GM20000 (cell line): ENCODE measurements at regions not wholly inside any gene's neighbourhood (a gene's known extent, or its start where the extent isn't known, plus 50 kb on each side); places are given as distances from the start of the nearest gene placed in this dataset.

Experiments used
- DNase-seq: peaks from one replicate; pipeline ENCODE4 v3.0.0; 2012; ENCODE audit warnings: low spot score
- TF ChIP-seq, protein P1 (sequence below): IDR thresholded peaks from 2 replicates; pipeline ENCODE4 v1.5.1; 2012; ENCODE audit warnings: mild to moderate bottlenecking, control low read depth; ENCODE audit errors: extremely low read depth, missing control alignments

DNA sequence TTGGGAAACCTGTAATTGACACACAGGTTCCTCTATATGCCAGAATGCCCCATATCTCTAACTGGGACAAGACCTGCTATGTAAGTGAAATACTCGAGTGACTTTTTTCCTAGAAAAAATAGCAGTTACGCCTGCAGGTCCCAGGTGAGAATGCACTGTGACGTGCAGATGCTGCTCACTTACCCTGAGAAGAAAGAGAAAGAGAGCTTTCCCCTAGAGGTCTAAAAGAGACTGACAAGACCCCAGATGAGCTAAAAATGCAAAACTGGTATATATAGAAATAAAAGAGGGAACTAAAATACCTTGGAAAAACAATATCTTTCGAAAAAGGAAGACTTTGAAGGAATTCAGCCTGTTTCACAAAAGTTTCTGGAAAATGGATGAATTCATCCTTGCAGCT lies 383.0 kb upstream of the DCC start:
- TF ChIP-seq, protein P1, sequence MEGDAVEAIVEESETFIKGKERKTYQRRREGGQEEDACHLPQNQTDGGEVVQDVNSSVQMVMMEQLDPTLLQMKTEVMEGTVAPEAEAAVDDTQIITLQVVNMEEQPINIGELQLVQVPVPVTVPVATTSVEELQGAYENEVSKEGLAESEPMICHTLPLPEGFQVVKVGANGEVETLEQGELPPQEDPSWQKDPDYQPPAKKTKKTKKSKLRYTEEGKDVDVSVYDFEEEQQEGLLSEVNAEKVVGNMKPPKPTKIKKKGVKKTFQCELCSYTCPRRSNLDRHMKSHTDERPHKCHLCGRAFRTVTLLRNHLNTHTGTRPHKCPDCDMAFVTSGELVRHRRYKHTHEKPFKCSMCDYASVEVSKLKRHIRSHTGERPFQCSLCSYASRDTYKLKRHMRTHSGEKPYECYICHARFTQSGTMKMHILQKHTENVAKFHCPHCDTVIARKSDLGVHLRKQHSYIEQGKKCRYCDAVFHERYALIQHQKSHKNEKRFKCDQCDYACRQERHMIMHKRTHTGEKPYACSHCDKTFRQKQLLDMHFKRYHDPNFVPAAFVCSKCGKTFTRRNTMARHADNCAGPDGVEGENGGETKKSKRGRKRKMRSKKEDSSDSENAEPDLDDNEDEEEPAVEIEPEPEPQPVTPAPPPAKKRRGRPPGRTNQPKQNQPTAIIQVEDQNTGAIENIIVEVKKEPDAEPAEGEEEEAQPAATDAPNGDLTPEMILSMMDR: no peak
- DNase-seq: no peak

DNA sequence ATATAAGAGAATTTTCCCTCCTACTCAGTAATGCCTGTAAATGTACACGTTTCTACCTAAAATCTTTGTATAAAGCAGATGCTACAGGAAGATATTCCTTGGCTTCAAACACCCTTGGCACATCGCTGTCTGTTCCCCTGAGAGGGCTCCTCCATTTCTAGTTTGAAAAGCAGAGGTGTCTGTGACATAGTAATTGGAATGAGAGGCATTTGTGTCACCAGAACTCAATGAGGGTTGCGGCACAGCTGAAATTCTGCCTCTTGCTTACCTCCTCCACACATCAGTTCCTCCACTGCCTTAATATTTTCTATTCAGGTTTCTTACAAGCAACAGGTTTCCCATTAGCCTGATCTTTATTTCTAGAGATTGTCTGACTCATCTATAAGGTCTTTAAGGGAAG lies 359.9 kb upstream of the DCC start:
- DNase-seq: no peak
- TF ChIP-seq, protein P1: no peak

DNA sequence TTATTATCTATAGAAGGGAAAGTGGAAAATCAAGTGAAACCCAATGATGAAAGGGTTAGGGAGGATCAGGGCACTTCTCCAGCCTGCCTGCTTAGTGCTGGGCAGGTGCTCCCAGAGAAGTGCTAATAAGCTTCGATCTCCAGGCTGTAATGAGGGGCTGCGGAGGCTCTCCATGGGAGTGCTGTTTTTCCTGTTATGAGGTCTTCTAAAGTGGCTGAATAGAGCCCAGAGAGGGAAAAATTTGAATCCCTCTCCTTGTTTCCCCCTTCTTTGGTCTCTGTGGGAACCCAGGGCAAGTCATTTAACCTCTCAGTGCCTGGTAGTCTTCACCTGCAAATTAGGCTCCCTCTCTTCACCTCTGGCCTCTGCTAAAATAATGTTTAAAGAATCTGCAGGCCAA lies 351.7 kb upstream of the DCC start:
- no peak for DNase-seq
- TF ChIP-seq, protein P1: no peak

DNA sequence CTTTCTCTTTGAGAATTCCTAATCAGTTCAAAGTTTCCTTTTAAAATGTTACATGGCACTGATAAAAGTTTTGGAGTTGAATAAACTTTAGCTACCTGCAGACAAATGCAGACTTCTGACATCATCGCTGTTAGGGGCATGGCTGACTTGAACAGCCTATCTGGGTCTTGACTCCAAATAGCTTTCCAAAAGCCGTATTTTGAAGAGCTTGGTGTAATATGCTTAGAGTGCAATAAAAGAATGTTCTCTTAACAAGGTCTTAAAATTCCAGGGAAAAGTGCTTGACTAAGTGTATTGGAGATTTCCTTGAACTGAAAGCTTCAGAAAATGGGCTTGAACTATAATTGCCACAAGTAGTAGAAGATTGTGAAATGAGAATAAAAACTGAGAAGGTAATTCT lies 342.9 kb upstream of the DCC start:
- TF ChIP-seq, protein P1: no peak
- no peak for DNase-seq

DNA sequence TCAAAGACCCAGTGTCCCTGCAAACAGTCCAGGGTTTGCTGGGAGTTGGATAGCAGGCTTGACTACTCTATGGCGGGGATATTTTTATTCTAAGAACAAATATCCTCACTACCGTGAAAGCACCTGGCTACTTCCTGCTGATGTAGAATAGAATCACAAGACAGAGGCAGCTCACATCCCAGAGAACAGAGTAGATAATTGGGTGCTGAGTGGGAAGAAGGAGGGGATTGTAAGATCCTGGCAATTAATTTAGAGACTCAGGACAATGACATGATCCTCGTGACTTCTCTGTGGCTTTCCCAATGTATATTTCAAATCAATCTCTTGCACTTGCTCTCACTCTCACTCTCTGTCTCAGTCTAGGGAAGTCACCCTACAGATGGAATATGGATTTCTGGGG lies 341.9 kb upstream of the DCC start:
- TF ChIP-seq, protein P1: no peak
- no peak for DNase-seq

DNA sequence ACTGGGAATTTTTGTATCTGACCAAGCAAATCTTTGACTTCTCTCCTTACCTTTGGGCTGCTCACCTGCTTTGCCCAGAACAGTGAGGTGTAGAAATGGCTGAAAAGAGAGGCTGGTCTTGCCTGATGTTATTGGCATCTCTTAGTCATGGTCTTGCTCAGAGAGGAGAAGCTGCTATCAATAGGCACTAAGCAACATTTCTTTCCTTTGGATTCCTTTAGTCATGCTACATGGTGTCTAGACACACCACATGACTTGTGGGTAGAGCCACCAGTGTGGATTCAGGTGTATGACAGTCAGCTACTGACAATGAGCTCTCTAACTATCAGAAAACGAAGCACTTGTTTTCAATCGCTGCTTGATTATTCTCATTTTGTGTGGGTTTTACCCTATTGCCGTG lies 341.3 kb upstream of the DCC start:
- DNase-seq: no peak
- TF ChIP-seq, protein P1: no peak

DNA sequence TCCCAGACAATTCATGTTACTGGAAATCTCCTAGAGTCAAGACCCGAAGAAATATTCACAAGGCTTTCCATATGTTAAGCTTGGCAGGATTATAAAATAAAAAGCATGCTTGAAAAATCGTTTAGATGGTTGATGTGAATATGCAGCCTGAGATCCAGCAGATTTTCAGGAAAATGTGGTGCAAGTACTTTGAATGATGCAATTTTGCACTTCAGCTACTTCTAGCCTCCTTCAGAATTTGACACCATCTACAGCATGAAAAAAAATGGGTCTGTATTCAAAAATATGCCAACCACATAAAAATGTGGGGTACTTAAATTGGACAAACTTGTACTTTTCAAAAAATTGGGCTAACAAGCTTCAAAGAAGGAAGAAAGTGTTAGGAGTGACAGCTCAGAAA lies 340.6 kb upstream of the DCC start:
- TF ChIP-seq, protein P1: no peak
- no peak for DNase-seq
